ENCODE measurements at regions not wholly inside any gene's neighbourhood (a gene's known extent, or its start where the extent isn't known, plus 50 kb on each side); places are given as distances from the start of the nearest gene placed in this dataset.
A peak's percentile ranks its signal among the peaks of the same experiment; 100 is the strongest.

DNA sequence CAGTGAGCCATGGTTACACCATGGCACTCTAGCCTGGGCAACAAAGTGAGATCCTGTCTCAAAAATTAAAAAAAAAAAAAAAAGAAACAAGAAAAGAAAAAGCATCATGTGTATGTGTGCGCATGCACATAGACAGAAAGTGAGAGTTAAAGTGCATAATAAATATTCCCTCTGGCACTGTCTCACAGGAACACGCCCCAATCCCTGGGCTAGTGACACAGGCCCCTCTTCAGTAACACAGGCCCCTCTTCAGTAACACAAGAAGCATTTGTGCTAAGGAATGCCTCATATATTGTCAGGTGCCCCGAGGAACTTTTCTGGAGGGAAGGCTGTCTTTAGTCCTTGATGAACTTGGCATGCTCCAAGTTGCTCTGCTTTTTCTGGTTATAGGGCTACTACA lies 57.5 kb downstream of the RPL27A start:
- no peak for DNase-seq (ENCODE audit: low spot score)

DNA sequence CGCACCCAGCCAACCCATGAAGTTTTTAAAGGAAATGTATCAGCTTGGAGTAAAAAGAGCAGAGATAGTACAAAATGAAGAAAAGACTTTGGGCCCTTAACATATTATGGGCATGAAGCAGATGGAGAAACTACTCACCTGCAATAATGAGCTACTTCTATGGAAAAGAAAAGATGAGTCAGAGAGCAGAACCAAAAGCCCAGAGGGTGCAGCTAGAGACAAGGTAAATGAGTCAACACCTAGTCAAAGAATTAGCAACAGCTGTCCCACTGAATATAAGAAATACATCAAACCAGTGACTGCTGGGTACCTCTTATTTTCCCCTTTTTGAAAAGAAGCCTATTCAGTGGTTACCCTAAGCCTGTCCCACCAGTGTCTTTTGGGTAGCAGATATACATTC lies 61.8 kb downstream of the RPL27A start:
- no peak for DNase-seq (ENCODE audit: low spot score)

DNA sequence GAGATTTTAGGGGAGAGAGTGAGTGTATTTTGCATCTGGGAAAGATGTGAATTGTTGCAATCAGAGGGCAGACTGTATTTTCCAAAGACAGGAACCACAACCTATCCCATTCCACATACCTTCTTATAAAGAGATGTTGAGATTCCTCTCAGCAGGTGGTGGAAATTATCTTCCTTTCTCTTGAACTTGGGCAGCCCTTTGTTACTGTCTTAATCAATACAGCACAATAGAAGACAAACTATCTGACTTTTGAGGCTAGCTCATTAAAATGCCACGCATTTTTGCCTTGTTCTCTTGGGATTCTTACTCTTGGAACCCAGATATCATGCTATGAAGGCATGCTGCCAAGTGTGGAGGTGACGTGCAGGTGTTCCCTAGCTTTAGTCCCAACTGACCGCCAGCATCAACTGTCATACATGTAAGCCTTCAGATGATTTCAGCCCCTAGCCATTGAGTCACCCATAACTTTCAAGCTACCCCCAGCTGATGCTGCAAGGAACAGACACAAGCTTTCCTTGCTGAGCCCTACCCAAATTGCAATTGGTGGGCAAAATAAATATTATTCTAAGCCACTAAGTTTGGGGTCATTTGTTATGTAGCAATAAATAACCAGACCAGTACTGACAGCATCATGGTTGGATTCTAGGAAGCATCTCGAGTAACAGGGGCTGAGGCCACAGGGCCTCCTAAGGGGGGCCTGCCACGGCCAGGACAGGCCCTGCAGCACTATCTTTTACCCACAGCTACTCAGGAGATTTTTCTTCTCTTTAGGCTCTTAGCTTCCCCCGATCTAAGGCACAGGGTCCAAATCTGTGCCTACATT lies 63.0 kb downstream of the RPL27A start:
- DNase-seq (ENCODE audit: low spot score), result no peak

DNA sequence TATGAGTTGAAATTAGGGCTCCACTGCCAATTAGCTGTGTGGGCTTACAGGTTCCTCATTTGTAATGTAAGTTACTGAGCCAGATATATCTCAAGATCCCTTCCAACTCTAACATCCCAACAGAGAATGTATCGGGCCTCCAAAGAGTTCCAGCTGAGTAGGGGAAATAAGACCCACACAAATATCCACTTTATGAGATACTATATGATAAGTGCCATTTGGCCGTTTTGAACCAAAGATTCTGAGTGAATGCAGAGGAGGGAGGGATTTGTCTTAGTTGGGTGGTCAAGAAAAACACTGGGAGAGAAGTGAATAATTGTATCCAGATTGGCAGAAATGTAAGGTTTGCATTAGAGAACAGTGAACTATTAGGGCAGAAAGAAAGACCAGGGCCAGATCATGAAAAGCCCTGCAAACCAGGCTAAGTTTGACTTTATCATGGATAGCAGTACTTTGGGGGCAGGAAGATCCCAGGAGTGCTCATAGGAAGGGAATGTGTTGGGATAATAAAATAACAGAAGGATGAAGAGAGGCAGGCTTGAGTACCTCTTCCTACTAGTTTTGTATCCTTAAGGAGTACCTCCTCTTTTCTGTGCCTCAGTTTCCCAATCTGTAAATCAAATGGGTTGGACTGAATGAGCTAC lies 63.9 kb downstream of the RPL27A start:
- no peak for DNase-seq (ENCODE audit: low spot score)

DNA sequence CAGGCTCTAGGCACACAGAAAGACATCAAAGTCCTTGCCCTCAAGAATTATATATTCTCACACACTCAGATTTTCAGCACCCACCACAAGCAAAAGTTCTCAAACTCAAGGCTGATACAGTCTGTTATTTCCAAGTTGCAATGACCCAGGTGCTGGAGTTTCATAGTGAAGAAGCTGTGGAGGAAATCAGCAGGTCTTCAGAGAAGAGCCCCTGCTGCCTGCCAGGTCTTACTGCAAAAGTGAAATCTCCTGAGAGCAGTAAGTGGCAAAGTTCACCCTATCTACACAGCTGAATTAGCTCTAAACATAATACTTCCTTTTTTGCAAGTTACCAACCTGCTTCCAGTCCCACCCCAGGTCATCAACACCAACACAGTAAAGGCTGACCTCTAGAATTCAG lies 64.6 kb downstream of the RPL27A start:
- DNase-seq (ENCODE audit: low spot score), result no peak

DNA sequence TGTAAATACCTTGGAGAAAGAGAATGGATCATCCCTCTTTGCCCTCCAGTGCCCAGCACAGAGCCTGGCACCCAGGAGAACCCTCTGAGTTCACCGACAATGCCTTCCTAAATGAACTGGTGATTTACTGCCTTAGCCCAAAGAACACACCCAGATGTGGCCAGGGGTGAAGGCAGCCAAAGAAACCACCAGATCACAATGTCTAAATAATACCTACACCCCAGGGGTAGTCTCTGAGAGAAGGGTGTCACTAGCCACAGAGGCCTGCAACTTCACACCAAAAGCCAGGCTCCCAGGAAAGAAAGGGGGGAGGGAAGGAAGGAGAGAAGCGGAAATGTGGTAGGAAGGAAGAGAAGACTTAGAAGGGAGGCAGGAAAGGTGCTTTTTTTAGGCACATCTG lies 65.7 kb downstream of the RPL27A start:
- no peak for DNase-seq (ENCODE audit: low spot score)

DNA sequence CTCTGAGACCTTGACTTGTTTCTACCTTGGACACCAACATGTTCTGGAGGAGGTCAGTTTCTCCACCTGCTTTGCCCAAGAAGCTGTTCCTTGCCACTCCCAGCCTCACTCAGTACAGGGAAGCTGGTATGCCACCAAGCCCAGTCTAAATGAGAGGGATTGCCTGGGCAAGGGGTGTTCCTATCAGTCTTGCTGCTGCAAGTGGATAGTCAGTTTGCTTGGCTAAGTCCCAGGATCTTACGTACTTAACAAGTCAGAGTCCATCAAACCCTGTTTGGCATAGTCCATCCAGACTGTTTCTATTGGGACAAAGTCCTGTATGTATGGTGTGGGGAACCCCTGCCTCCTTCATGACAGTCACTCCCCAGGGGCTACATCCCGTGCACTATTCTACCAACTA lies 66.6 kb downstream of the RPL27A start:
- no peak for DNase-seq (ENCODE audit: low spot score)

DNA sequence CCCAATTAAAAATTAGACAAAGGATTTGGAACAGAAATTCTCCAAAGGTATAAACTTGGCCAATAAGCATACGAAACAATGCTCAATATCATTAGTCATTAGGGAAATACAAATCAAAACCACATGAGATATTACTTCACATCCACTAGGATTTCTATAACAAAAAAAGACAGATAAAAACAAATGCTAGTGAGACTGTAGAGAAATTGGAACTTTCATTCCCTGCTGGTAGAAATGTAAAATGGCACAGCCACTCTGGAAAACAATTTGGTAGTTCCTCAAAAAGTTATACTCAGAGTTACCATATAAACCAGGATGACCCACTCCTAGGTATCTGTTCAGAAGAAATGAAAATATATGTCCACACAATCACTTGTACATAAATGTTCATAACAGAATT lies 71.6 kb downstream of the RPL27A start:
- DNase-seq (ENCODE audit: low spot score), result no peak

DNA sequence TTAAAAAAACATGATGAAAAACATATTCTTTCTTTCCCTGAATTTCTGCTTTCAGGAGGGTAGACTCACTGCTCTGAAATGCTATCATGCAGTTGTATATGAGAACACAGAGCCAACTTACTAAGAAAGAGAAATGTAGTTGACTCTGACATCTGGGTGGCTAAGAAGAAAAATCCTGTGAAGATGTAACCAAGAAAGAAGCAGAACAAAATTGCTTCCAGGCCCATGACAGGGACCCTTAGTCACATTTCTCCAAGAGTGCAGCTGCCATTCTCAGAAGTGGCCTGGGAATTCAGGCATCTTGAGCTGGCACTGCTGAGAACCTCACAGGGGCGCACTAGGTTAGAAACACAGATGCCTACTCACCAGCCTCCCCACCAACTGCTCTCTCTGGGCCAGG lies 73.6 kb downstream of the RPL27A start:
- no peak for DNase-seq (ENCODE audit: low spot score)

DNA sequence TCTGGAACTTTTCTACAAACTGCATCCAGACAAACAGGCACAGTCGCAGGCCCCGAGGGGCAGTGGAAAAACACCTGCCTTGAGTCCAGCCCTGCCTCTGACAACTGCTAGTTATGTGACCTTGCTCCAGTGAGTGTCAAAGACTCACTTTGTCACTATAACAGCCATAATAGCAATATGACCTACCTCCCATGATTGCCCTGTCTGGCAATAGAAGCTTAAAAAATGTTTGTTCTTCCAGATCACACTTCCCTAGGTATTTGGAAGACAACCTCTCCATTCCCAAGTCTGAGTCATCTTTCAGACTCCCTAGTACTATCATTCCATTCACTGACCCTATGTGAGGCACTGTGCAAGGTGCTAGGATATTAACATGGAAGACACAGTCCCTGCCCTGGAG lies 74.5 kb downstream of the RPL27A start:
- no peak for DNase-seq (ENCODE audit: low spot score)

DNA sequence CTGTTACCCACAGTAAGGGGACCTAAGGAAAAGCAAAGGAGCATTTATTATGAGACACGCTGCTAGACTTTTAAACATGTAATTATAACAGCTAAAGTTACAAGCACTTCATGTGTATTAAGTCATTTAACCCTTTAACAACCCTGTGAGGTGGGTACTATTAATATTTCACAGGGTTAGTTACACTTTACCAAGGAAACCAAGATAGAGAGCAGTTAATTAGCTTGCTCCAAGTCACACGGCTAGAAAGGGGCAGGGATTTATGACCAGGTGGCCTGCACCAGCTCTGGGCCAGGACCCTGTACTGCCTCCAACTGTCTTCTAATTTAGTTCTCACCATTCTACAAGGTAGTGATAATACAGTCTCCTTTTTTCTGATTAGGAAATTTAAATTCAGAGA lies 74.9 kb downstream of the RPL27A start:
- no peak for DNase-seq (ENCODE audit: low spot score)

DNA sequence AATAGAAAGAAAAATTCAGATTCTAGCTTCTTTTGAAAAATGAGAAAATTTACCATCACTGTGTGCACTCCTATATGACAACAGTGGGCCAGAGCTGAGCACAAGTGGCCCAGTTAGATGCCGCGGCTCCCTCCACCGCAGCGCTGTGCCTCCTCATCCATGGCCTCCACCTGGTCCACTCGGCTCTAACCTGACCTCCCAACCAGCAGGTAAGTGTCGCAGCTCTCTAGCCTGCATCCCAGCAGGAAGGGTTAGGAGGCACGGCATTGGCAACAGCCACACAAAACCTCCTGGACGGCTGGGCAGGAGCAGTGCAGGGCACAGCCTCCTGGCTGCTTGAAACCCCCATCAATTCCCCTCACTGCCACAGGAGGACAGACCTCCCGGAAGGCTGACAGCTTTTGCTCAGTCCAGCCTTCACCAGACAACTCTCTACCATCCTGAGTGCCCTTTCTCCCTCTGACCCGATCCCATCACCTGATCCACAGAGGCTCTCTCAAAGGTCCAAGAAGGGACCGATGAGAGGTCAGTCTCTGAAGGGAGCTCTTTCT lies 76.1 kb downstream of the RPL27A start:
- no peak for DNase-seq (ENCODE audit: low spot score)

DNA sequence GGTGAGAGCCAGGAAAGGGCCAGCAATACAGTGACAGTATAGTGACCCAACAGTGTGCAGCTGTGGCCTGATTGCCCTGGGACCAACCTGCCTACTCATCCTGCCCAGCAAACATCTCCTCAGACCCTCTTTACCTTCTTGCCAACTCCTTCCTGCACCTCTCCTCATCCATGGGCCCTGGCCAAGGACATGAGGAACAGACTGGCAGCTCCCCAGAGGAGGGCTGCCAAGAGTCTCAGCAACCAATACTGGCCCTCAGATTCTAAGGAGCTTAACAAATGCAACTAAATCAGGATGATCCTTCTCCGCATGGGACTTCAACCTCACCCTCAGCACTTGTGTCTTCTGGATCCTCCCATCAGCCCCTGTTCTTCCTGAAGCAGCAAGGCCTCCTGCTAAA lies 77.0 kb downstream of the RPL27A start:
- peak; percentile 76 for DNase-seq (ENCODE audit: low spot score)

DNA sequence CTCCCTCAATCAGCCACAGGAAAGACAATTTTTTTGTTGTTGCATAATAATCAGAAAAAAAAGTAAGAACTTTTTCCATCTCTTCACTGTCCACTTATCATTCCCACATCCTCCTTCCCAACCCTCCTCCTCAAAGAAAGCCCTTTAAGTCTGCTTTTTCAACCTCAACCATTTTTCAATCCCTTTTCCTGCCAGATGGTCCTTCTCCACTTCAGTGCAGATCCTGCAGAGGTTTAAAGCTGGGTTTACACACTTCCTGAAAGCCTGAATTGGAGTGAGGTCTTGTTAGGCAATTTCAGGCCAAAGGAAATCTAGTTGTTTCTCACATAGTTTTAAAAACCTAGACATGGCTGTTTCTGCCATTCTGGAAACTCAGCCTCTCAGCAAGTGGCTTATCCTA lies 78.3 kb downstream of the RPL27A start:
- DNase-seq (ENCODE audit: low spot score), result no peak

DNA sequence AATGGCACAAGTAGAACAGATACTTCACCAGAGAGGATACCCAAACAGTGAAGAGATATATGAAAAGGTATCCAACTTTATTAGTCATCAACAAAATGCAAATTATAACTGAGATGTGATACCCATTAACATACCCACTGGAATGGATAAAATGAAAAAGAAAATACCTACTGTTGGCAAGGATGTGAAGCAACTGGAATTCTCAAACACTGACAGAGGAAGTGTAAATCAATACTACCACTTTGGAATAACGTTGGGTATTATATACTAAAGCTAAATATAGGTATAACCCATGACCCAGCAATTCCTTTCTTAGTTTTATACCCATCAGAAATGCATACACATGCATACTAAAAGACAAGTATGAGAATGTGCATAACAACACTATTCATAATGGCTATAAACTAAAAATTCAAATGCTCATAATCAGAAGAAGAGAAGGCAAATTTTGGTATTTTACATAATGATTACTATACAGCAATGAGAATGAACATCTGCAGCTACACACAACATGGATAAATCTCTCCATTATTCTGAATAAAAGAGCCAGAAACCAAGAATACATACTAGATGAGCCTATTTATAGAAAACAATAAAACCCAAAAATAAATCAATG lies 80.6 kb downstream of the RPL27A start:
- DNase-seq (ENCODE audit: low spot score), result no peak

DNA sequence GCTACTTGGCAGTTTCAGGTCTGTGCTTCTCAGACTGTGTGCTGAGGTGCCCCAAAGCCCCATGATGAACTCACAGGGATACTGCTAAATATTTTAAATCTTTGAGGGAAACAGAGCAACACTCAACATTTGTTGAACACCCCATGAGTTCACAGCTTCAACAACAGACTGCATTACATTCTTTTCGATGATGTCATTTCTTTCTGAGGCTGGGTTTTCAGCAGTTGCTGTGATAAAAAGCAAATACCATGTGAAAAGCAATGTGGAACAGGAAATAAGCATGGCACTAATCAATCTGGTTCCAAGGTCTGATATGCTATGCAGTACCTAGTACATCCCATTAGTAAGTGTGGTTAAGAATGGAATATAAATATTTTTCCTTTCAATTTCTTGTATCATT lies 82.7 kb downstream of the RPL27A start:
- no peak for DNase-seq (ENCODE audit: low spot score)

DNA sequence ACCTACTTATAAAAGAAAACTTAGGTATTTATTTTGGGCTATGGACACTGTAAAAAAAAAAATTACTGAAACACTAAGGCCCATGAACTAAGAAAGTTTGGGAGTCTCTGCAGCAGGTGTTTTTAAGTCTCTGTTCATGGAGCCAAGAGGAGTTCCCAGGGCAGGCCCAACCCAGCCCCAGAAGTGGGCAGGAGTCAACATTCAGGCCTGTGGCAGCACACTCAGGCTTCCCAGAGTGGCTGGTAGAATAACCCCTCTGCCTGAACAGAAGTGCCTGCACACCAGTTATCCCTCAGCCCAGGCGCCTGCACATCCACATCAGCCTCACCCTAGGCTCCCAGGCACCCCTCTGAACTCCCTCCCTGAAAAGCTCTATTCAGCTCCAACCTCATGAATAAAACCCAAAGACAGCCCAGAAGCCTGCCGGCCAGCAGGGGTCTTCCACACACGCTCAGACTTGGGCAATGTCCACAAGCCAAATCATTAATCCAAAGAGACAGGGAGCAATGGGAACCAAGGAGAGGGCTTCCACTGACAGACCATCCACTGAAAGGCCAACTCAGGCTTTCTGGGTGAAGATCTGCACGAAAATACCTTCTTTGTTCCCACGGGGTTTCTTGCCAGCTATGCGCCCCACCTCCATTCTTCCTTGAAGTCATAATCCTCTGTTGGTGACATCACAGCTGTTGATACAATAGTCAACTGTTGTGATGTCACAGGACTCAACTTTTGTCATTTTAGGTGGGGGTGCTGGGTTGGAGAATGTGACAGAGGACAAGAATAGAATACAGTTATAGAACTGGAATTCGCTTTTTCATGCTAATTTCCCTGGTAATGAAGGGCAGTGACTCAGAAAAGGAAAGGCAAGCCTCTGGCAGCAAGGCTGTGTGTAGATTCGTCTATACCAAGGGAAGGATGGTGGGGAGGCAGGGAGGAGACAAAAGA lies 83.7 kb downstream of the RPL27A start:
- DNase-seq (ENCODE audit: low spot score), result no peak

DNA sequence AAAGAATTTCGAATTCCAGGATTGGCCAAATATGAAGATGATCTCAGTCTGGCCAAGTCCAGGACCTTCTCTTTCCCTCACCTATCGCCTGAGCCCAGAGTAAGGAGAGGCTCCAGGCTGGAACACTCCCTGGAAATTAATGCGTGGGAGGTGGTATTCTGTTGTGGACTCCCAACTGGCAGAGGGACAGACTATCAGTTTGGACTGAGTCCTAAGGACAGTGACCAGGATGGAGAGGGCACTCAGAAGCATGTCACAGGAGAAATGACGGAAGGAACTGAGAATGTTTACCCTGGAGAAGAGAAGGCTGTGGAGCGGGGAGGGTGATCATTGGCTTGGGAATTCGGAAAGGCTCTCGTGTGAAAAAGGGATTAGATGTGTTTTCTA lies 84.4 kb downstream of the RPL27A start:
- DNase-seq (ENCODE audit: low spot score), result no peak

DNA sequence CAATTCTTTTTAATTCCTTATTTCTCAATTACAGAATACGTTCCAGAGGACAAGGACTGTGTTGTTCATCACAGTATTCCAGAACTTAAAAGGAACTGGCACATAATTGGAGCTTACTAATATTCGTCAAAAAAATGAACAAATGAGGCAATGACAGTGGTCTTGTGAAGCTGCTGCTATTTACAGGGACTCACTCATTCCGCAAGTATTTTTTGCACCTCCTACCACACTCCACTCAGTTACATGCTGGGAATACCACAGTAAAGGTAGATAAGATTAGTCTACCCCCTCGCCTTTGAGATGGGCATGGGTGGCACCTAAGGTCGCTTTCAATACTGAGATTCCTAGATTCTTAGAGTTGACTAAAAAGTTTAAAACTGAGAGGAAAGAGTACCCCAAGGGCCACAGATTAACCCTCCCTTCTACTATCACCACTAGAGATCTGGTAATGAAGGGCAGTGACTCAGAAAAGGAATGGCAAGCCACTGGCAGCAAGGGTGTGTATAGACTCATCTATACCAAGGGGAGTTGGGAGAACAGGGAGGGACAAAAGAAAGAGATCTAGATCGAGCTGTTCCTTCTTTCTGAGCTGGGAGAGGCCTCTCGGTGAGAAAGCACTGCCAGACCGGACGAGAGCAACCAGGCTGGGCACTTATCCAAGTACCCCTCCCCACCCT lies 85.0 kb downstream of the RPL27A start:
- DNase-seq (ENCODE audit: low spot score), result no peak

DNA sequence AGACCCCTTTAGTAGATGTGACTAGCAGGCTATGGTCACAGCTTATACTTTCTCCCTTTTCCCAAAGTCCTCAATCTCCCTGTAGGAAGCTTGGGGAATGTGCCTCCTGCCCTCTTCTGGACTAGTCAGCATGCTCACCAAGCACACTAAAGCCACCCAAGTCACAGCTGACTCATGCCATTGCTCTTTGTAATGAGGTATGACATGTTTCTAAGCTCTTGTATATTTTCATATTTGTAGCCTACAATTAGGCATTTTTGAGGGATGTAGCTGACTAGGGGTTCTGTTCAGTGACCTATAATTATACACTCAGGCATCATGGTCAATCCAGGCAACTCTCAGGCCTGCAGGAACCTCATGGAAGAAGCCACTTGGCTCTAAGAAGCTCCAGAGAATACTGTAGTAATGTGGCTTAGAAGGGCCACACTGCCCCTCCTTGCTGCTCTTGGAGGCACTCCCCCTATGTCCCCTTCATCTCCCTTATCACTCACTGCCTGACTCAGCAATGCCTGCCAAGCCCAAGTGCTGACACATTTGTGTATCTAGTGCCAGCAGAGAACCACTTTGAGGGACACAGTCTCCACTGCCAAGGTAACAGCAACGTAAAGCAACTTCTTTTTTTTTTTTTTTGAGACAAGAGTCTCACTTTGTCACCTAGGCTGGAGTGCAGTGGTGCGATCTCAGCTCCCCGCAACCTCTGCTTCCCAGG lies 86.2 kb downstream of the RPL27A start:
- DNase-seq (ENCODE audit: low spot score), result no peak

Data from D341Med (cell line).